WTC11 (cell line): ENCODE measurements at regions not wholly inside any gene's neighbourhood (a gene's known extent, or its start where the extent isn't known, plus 50 kb on each side); places are given as distances from the start of the nearest gene placed in this dataset.

Source experiments
- CREB1 ChIP-seq: sonication (generic); formaldehyde crosslinking; IDR thresholded peaks from 2 replicates; pipeline ENCODE4 v1.8.0; 2023; ENCODE audit warnings: mild to moderate bottlenecking, missing genetic modification reagents
- FOXJ3 ChIP-seq: sonication (generic); formaldehyde crosslinking; IDR thresholded peaks from 2 replicates; pipeline ENCODE4 v1.9.0; 2021; ENCODE audit warnings: missing genetic modification reagents, mild to moderate bottlenecking, borderline replicate concordance
- NR3C1 ChIP-seq: sonication (generic); formaldehyde crosslinking; conservative IDR thresholded peaks from 2 replicates; pipeline ENCODE4 v1.8.1; 2023; ENCODE audit warnings: low read depth, mild to moderate bottlenecking, missing genetic modification reagents
- SMAD3 ChIP-seq: sonication (generic); formaldehyde crosslinking; IDR thresholded peaks from 2 replicates; pipeline ENCODE4 v1.8.0; 2022; ENCODE audit warnings: missing genetic modification reagents, mild to moderate bottlenecking, borderline replicate concordance
- TEAD4 ChIP-seq: sonication (generic); formaldehyde crosslinking; IDR thresholded peaks from 2 replicates; pipeline ENCODE4 v1.8.0; 2022; ENCODE audit warnings: mild to moderate bottlenecking, missing genetic modification reagents
- ZNF138 ChIP-seq: sonication (generic); formaldehyde crosslinking; conservative IDR thresholded peaks from 2 replicates; pipeline ENCODE4 v1.8.1; 2022; ENCODE audit warnings: mild to moderate bottlenecking, moderate library complexity, missing genetic modification reagents
- ZNF317 ChIP-seq: sonication (generic); formaldehyde crosslinking; IDR thresholded peaks from 2 replicates; pipeline ENCODE4 v1.8.1; 2023; ENCODE audit warnings: low read depth, mild to moderate bottlenecking, moderate library complexity, missing genetic modification reagents, borderline replicate concordance
- TF ChIP-seq, protein P1 (sequence below): fragments of 200-600 bp; IDR thresholded peaks from 2 replicates; pipeline ENCODE4 v1.8.0; 2022; ENCODE audit warnings: antibody characterized with exemption
- TF ChIP-seq, protein P2 (sequence below): sonication (generic); formaldehyde crosslinking; IDR thresholded peaks from 2 replicates; pipeline ENCODE4 v1.8.1; 2023; ENCODE audit warnings: mild to moderate bottlenecking, missing genetic modification reagents, moderate library complexity
- TF ChIP-seq, protein P3 (sequence below): fragments of 250-450 bp; sonication (Bioruptor Pico); IDR thresholded peaks from 2 replicates; pipeline ENCODE4 v1.9.0; 2021; ENCODE audit warnings: mild to moderate bottlenecking
- TF ChIP-seq, protein P4 (sequence below): sonication (generic); formaldehyde crosslinking; IDR thresholded peaks from 2 replicates; pipeline ENCODE4 v1.8.0; 2023; ENCODE audit warnings: missing genetic modification reagents, mild to moderate bottlenecking, borderline replicate concordance
- TF ChIP-seq, protein P5 (sequence below): sonication (generic); formaldehyde crosslinking; IDR thresholded peaks from 2 replicates; pipeline ENCODE4 v1.8.0; 2022; ENCODE audit warnings: mild to moderate bottlenecking, missing genetic modification reagents

DNA sequence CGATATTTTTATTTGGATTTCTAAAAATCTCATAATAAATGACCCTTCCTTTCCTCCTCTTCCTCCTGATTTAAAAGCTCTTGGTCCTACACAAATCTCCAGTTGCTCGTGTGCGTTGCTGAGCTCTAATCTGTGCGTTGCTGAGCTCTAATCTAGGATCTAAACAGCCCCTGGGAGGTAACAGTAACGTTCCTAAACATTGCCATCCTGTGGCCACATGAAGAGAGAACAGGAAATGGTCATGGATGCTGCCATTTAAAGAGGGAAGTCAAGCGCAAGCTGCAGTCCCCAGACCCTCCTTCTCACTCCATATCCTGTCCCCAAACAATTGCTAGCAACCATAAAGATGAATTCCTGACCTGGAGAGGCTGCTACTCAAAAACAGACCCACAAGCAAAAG is 170.8 kb downstream of the NUFIP1 start:
- TF ChIP-seq CREB1 (CRISPR knock-in tag): no peak
- no peak for TF ChIP-seq SMAD3
- no peak for TF ChIP-seq NR3C1 (CRISPR knock-in tag)
- TF ChIP-seq, protein P1, sequence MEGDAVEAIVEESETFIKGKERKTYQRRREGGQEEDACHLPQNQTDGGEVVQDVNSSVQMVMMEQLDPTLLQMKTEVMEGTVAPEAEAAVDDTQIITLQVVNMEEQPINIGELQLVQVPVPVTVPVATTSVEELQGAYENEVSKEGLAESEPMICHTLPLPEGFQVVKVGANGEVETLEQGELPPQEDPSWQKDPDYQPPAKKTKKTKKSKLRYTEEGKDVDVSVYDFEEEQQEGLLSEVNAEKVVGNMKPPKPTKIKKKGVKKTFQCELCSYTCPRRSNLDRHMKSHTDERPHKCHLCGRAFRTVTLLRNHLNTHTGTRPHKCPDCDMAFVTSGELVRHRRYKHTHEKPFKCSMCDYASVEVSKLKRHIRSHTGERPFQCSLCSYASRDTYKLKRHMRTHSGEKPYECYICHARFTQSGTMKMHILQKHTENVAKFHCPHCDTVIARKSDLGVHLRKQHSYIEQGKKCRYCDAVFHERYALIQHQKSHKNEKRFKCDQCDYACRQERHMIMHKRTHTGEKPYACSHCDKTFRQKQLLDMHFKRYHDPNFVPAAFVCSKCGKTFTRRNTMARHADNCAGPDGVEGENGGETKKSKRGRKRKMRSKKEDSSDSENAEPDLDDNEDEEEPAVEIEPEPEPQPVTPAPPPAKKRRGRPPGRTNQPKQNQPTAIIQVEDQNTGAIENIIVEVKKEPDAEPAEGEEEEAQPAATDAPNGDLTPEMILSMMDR: no peak
- TF ChIP-seq TEAD4 (CRISPR knock-in tag): no peak
- no peak for TF ChIP-seq ZNF138
- no peak for TF ChIP-seq ZNF317 (CRISPR knock-in tag)
- TF ChIP-seq, protein P2, sequence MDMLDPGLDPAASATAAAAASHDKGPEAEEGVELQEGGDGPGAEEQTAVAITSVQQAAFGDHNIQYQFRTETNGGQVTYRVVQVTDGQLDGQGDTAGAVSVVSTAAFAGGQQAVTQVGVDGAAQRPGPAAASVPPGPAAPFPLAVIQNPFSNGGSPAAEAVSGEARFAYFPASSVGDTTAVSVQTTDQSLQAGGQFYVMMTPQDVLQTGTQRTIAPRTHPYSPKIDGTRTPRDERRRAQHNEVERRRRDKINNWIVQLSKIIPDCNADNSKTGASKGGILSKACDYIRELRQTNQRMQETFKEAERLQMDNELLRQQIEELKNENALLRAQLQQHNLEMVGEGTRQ (CRISPR knock-in tag): no peak
- TF ChIP-seq, protein P3, sequence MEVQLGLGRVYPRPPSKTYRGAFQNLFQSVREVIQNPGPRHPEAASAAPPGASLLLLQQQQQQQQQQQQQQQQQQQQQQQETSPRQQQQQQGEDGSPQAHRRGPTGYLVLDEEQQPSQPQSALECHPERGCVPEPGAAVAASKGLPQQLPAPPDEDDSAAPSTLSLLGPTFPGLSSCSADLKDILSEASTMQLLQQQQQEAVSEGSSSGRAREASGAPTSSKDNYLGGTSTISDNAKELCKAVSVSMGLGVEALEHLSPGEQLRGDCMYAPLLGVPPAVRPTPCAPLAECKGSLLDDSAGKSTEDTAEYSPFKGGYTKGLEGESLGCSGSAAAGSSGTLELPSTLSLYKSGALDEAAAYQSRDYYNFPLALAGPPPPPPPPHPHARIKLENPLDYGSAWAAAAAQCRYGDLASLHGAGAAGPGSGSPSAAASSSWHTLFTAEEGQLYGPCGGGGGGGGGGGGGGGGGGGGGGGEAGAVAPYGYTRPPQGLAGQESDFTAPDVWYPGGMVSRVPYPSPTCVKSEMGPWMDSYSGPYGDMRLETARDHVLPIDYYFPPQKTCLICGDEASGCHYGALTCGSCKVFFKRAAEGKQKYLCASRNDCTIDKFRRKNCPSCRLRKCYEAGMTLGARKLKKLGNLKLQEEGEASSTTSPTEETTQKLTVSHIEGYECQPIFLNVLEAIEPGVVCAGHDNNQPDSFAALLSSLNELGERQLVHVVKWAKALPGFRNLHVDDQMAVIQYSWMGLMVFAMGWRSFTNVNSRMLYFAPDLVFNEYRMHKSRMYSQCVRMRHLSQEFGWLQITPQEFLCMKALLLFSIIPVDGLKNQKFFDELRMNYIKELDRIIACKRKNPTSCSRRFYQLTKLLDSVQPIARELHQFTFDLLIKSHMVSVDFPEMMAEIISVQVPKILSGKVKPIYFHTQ (CRISPR knock-in tag): no peak
- TF ChIP-seq, protein P4, sequence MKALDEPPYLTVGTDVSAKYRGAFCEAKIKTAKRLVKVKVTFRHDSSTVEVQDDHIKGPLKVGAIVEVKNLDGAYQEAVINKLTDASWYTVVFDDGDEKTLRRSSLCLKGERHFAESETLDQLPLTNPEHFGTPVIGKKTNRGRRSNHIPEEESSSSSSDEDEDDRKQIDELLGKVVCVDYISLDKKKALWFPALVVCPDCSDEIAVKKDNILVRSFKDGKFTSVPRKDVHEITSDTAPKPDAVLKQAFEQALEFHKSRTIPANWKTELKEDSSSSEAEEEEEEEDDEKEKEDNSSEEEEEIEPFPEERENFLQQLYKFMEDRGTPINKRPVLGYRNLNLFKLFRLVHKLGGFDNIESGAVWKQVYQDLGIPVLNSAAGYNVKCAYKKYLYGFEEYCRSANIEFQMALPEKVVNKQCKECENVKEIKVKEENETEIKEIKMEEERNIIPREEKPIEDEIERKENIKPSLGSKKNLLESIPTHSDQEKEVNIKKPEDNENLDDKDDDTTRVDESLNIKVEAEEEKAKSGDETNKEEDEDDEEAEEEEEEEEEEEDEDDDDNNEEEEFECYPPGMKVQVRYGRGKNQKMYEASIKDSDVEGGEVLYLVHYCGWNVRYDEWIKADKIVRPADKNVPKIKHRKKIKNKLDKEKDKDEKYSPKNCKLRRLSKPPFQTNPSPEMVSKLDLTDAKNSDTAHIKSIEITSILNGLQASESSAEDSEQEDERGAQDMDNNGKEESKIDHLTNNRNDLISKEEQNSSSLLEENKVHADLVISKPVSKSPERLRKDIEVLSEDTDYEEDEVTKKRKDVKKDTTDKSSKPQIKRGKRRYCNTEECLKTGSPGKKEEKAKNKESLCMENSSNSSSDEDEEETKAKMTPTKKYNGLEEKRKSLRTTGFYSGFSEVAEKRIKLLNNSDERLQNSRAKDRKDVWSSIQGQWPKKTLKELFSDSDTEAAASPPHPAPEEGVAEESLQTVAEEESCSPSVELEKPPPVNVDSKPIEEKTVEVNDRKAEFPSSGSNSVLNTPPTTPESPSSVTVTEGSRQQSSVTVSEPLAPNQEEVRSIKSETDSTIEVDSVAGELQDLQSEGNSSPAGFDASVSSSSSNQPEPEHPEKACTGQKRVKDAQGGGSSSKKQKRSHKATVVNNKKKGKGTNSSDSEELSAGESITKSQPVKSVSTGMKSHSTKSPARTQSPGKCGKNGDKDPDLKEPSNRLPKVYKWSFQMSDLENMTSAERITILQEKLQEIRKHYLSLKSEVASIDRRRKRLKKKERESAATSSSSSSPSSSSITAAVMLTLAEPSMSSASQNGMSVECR: no peak
- TF ChIP-seq FOXJ3 (CRISPR knock-in tag): no peak
- TF ChIP-seq, protein P5, sequence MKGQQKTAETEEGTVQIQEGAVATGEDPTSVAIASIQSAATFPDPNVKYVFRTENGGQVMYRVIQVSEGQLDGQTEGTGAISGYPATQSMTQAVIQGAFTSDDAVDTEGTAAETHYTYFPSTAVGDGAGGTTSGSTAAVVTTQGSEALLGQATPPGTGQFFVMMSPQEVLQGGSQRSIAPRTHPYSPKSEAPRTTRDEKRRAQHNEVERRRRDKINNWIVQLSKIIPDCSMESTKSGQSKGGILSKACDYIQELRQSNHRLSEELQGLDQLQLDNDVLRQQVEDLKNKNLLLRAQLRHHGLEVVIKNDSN (CRISPR knock-in tag): no peak
